Lower leg skin (tissue), 4 donors: ENCODE measurements at regions not wholly inside any gene's neighbourhood (a gene's known extent, or its start where the extent isn't known, plus 50 kb on each side); places are given as distances from the start of the nearest gene placed in this dataset.

Experiments used
- DNase-seq, 2 donors: peaks; one replicate each; pipeline ENCODE4 v3.0.0-alpha.2; 2019; ENCODE audit warnings: low spot score in 2 of 2
- H3K4me3 ChIP-seq: fragments of 200-600 bp; sonication (generic); 2 replicates; pipeline ENCODE4 v1.5.1; 2017; ENCODE audit warnings: mild to moderate bottlenecking, low read depth; ENCODE audit not compliant: poor library complexity, severe bottlenecking
- CTCF ChIP-seq, 3 donors: fragments of 450-650 bp; IDR thresholded peaks; one replicate each; pipeline ENCODE4 v1.5.1; 2016; ENCODE audit warnings: antibody characterized with exemption in 3 of 3, mild to moderate bottlenecking in 3 of 3, moderate library complexity in 2 of 3
- POLR2A ChIP-seq, 2 donors: fragments of 450-650 bp; IDR thresholded peaks; one replicate each; pipeline ENCODE4 v1.6.1; 2016 to 2017; ENCODE audit warnings: antibody characterized with exemption in 2 of 2, mild to moderate bottlenecking in 1 of 2, moderate library complexity in 1 of 2
- WGBS, 2 donors: methylation state at CpG; one replicate each; pipeline ENCODE4 v1.1.5; 2018; 5-methylcytosine and 5-hydroxymethylcytosine counted together
- intact Hi-C: fragments of 100-400 bp; cut with DNase I; formaldehyde crosslinking; loops from one replicate; pipeline ENCODE4 v1.15.0; 2023; ENCODE audit warnings: low total_unique reads

GRCh38 chr3:102295756-102296155 lies 139.1 kb upstream of the ZPLD1 start:
- no peak overlapping the region for H3K4me3 ChIP-seq
- no peak for TF ChIP-seq CTCF (IDR thresholded peaks at IDR 0.05)
- TF ChIP-seq POLR2A (IDR thresholded peaks at IDR 0.05), result no peak
- intact Hi-C loops, result no loop called here
- DNase-seq, result no peak

- 60 to 62% methylated on average over 3 of the region's 3 CpGs for WGBS, 2 donors
- TF ChIP-seq POLR2A (IDR thresholded peaks at IDR 0.05), result no peak
- TF ChIP-seq CTCF (IDR thresholded peaks at IDR 0.05), result no peak
- H3K4me3 ChIP-seq, result no peak overlapping the region
- intact Hi-C loops, result no loop called here
- DNase-seq, result no peak
Measured at GRCh38 chr3:102297072-102297658, 137.7 kb upstream of the ZPLD1 start.

GRCh38 chr3:102299125-102299877 lies 135.5 kb upstream of the ZPLD1 start:
- DNase-seq, result no peak
- no peak overlapping the region for H3K4me3 ChIP-seq
- intact Hi-C loops, result no loop called here
- no peak for TF ChIP-seq CTCF (IDR thresholded peaks at IDR 0.05)
- no peak for TF ChIP-seq POLR2A (IDR thresholded peaks at IDR 0.05)
- 88 to 93% methylated on average over 3 of the region's 3 CpGs for WGBS, 2 donors

GRCh38 chr3:102301155-102301880 lies 133.5 kb upstream of the ZPLD1 start:
- DNase-seq, result no peak
- WGBS, 2 donors, result 73 to 80% methylated on average over 4 of the region's 4 CpGs
- intact Hi-C loops, result no loop called here
- H3K4me3 ChIP-seq, result no peak overlapping the region
- TF ChIP-seq POLR2A (IDR thresholded peaks at IDR 0.05) (no peak), CTCF (IDR thresholded peaks at IDR 0.05) (no peak)

GRCh38 chr3:102302020-102302419 lies 132.8 kb upstream of the ZPLD1 start:
- intact Hi-C loops, result no loop called here
- WGBS, 2 donors, result 75 to 83% methylated on average over 2 of the region's 2 CpGs
- no peak overlapping the region for H3K4me3 ChIP-seq
- no peak for TF ChIP-seq CTCF (IDR thresholded peaks at IDR 0.05)
- no peak for TF ChIP-seq POLR2A (IDR thresholded peaks at IDR 0.05)
- DNase-seq, result no peak
